HEK293 (cell line): ENCODE measurements at regions not wholly inside any gene's neighbourhood (a gene's known extent, or its start where the extent isn't known, plus 50 kb on each side); places are given as distances from the start of the nearest gene placed in this dataset.
"Not testable (repeated sequence)": the region's sequence is repeated elsewhere in the genome, so short reads cannot be mapped to it uniquely, and the experiment has no call there.

ENCODE experiments used
- CTCF ChIA-PET: fragments of 350-600 bp; formaldehyde crosslinking; extraction: SDS; loops from one replicate; lab custom pipeline; 2021; ENCODE audit warnings: antibody characterized with exemption; lab: Yijun Ruan, JAX
- POLR2A ChIA-PET: fragments of 300-600 bp; formaldehyde crosslinking; extraction: SDS; loops from one replicate; lab custom pipeline; 2020; ENCODE audit warnings: antibody characterized with exemption, inconsistent platforms; lab: Yijun Ruan, JAX
- H3K27ac ChIP-seq: fragments of 200-500 bp; sonication (Bioruptor generic); 2 replicates; pipeline ENCODE4 v1.5.1; 2014; ENCODE audit warnings: low read depth, low read length, control low read depth, inconsistent platforms; ENCODE audit errors: extremely low read depth
- H3K36me3 ChIP-seq, 2 experiments: fragments of 200-500 bp in 1 of 2; sonication (Bioruptor generic) in 1 of 2; 1 replicate in 1 of 2; 2 replicates in 1 of 2; pipeline ENCODE4 v1.5.1; 2014 to 2017; ENCODE audit warnings: inconsistent platforms in 2 of 2, low read length in 2 of 2; ENCODE audit not compliant: control insufficient read depth in 2 of 2, insufficient read depth in 1 of 2
- H3K4me1 ChIP-seq: fragments of 200-500 bp; sonication (Bioruptor generic); 2 replicates; pipeline ENCODE4 v1.5.1; 2014; ENCODE audit warnings: mild to moderate bottlenecking, low read length, inconsistent platforms; ENCODE audit not compliant: control insufficient read depth, insufficient read depth
- H3K4me3 ChIP-seq: 2 replicates; pipeline ENCODE4 v1.5.1; 2011; ENCODE audit warnings: low read depth, mild to moderate bottlenecking, control low read depth, low read length, moderate library complexity
- H3K9me3 ChIP-seq: fragments of 200-500 bp; sonication (Bioruptor generic); 2 replicates; pipeline ENCODE4 v1.5.1; 2014; ENCODE audit warnings: low read depth, low read length, inconsistent platforms; ENCODE audit not compliant: control insufficient read depth, insufficient read depth
- BCL11A ChIP-seq: fragments of 450-650 bp; formaldehyde crosslinking; IDR thresholded peaks from 2 replicates; pipeline ENCODE4 v1.5.1; 2016; ENCODE audit warnings: low read depth, missing biosample characterization, missing genetic modification characterization
- BCL11B ChIP-seq: fragments of 450-650 bp; formaldehyde crosslinking; IDR thresholded peaks from 2 replicates; pipeline ENCODE4 v1.5.1; 2016; ENCODE audit warnings: low read depth, missing biosample characterization, missing genetic modification characterization
- GFI1B ChIP-seq: fragments of 450-650 bp; formaldehyde crosslinking; IDR thresholded peaks from 2 replicates; pipeline ENCODE4 v1.5.1; 2016; ENCODE audit warnings: missing biosample characterization, missing genetic modification characterization
- GLI2 ChIP-seq: fragments of 450-650 bp; formaldehyde crosslinking; IDR thresholded peaks from 2 replicates; pipeline ENCODE4; 2017; ENCODE audit warnings: missing biosample characterization, missing genetic modification characterization, low read depth, borderline replicate concordance
- GLI4 ChIP-seq: fragments of 450-650 bp; formaldehyde crosslinking; IDR thresholded peaks from 2 replicates; pipeline ENCODE4 v1.5.1; 2016; ENCODE audit warnings: missing biosample characterization, missing genetic modification characterization
- KLF1 ChIP-seq: fragments of 450-650 bp; formaldehyde crosslinking; IDR thresholded peaks from 2 replicates; pipeline ENCODE4 v1.5.1; 2016; ENCODE audit warnings: missing biosample characterization, missing genetic modification characterization
- KLF10 ChIP-seq: fragments of 450-650 bp; IDR thresholded peaks from 2 replicates; pipeline ENCODE4 v1.5.1; 2018; ENCODE audit warnings: missing biosample characterization, mild to moderate bottlenecking, missing genetic modification characterization
- KLF8 ChIP-seq: fragments of 450-650 bp; formaldehyde crosslinking; IDR thresholded peaks from 2 replicates; pipeline ENCODE4 v1.5.1; 2016; ENCODE audit warnings: missing biosample characterization, missing genetic modification characterization
- MEIS1 ChIP-seq: sonication (generic); formaldehyde crosslinking; IDR thresholded peaks from 2 replicates; pipeline ENCODE4 v1.8.1; 2022; ENCODE audit warnings: missing genetic modification reagents, mild to moderate bottlenecking, borderline replicate concordance
- ZFHX2 ChIP-seq: fragments of 450-650 bp; formaldehyde crosslinking; conservative IDR thresholded peaks from 2 replicates; pipeline ENCODE4 v1.5.1; 2016; ENCODE audit warnings: missing biosample characterization, missing genetic modification characterization
- ZNF146 ChIP-seq: fragments of 450-650 bp; formaldehyde crosslinking; IDR thresholded peaks from 2 replicates; pipeline ENCODE4 v1.5.1; 2016; ENCODE audit warnings: missing biosample characterization, missing genetic modification characterization
- ZNF174 ChIP-seq: fragments of 450-650 bp; formaldehyde crosslinking; IDR thresholded peaks from 2 replicates; pipeline ENCODE4 v1.5.0; 2017; ENCODE audit warnings: missing biosample characterization, mild to moderate bottlenecking, missing genetic modification characterization
- ZNF184 ChIP-seq: fragments of 450-650 bp; IDR thresholded peaks from 2 replicates; pipeline ENCODE4 v1.5.1; 2018; ENCODE audit warnings: missing biosample characterization, mild to moderate bottlenecking, missing genetic modification characterization
- ZNF221 ChIP-seq: fragments of 450-650 bp; formaldehyde crosslinking; IDR thresholded peaks from 2 replicates; pipeline ENCODE4 v1.5.1; 2017; ENCODE audit warnings: missing biosample characterization, missing genetic modification characterization, borderline replicate concordance
- ZNF23 ChIP-seq: fragments of 450-650 bp; formaldehyde crosslinking; IDR thresholded peaks from 2 replicates; pipeline ENCODE4 v1.5.1; 2016; ENCODE audit warnings: missing biosample characterization, missing genetic modification characterization, borderline replicate concordance
- ZNF341 ChIP-seq: fragments of 450-650 bp; formaldehyde crosslinking; IDR thresholded peaks from 2 replicates; pipeline ENCODE4; 2016; ENCODE audit warnings: low read depth, missing biosample characterization, missing genetic modification characterization
- ZNF391 ChIP-seq: fragments of 450-650 bp; formaldehyde crosslinking; IDR thresholded peaks from 2 replicates; pipeline ENCODE4 v1.5.1; 2016; ENCODE audit warnings: low read depth, missing biosample characterization, missing genetic modification characterization, borderline replicate concordance
- ZNF416 ChIP-seq: fragments of 450-650 bp; formaldehyde crosslinking; IDR thresholded peaks from 2 replicates; pipeline ENCODE4 v1.5.1; 2016; ENCODE audit warnings: missing biosample characterization, missing genetic modification characterization
- ZNF473 ChIP-seq: fragments of 450-650 bp; formaldehyde crosslinking; IDR thresholded peaks from 2 replicates; pipeline ENCODE4 v1.5.1; 2017; ENCODE audit warnings: missing biosample characterization, missing genetic modification characterization
- ZNF521 ChIP-seq: fragments of 450-650 bp; formaldehyde crosslinking; IDR thresholded peaks from 2 replicates; pipeline ENCODE4 v1.5.1; 2017; ENCODE audit warnings: missing biosample characterization, mild to moderate bottlenecking, missing genetic modification characterization
- ZNF529 ChIP-seq: fragments of 450-650 bp; formaldehyde crosslinking; IDR thresholded peaks from 2 replicates; pipeline ENCODE4 v1.5.1; 2017; ENCODE audit warnings: missing genetic modification characterization, missing biosample characterization; ENCODE audit not compliant: insufficient replicate concordance
- ZNF571 ChIP-seq: fragments of 450-650 bp; formaldehyde crosslinking; IDR thresholded peaks from 2 replicates; pipeline ENCODE4 v1.5.0; 2017; ENCODE audit warnings: missing biosample characterization, missing genetic modification characterization
- ZNF596 ChIP-seq: fragments of 450-650 bp; IDR thresholded peaks from 2 replicates; pipeline ENCODE4 v1.5.0; 2018; ENCODE audit warnings: missing biosample characterization, mild to moderate bottlenecking, missing genetic modification characterization, moderate library complexity
- ZNF658 ChIP-seq: fragments of 450-650 bp; formaldehyde crosslinking; IDR thresholded peaks from 2 replicates; pipeline ENCODE4; 2016; ENCODE audit warnings: missing biosample characterization, missing genetic modification characterization
- ZNF664 ChIP-seq: fragments of 450-650 bp; formaldehyde crosslinking; IDR thresholded peaks from 2 replicates; pipeline ENCODE4 v1.5.1; 2016; ENCODE audit warnings: missing biosample characterization, missing genetic modification characterization
- ZNF776 ChIP-seq: fragments of 450-650 bp; formaldehyde crosslinking; IDR thresholded peaks from 2 replicates; pipeline ENCODE4 v1.5.0; 2017; ENCODE audit warnings: missing biosample characterization, missing genetic modification characterization, borderline replicate concordance
- ZNF791 ChIP-seq: fragments of 450-650 bp; formaldehyde crosslinking; IDR thresholded peaks from 2 replicates; pipeline ENCODE4 v1.5.1; 2016; ENCODE audit warnings: missing biosample characterization, missing genetic modification characterization
- ZSCAN23 ChIP-seq: fragments of 450-650 bp; formaldehyde crosslinking; IDR thresholded peaks from 2 replicates; pipeline ENCODE4 v1.5.1; 2016; ENCODE audit warnings: missing biosample characterization, missing genetic modification characterization

DNA sequence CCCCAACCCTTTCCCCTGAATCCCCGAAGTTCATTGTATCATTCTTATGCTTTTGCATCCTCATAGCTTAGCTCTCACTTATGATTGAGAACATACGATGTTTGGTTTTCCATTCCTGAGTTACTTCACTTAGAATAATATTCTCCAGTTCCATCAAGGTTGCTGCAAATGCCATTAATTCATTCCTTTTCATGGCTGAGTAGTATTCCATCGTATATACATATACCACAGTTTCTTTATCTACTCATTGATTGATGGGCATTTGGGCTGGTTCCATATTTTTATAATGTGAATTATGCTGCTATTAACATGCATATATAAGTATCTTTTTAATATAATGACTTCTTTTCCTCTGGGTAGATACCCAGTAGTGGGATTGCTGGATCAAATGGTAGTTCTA lies 243.7 kb downstream of the BMP4 start:
- H3K27ac ChIP-seq, POLR2A ChIA-PET, H3K36me3 ChIP-seq, H3K4me3 ChIP-seq, H3K9me3 ChIP-seq: not testable (repeated sequence)
- peak; percentile 50; the same call in 1 of the 2 replicates for TF ChIP-seq ZNF146 (tag by site-specific recombination)
- H3K4me1 ChIP-seq, result peaks cover 12% of the 10 kb centered on the region
- CTCF ChIA-PET, result interaction anchor here (0.6 kb wide), 1 partner anchor 41 kb away, joined by 3 read pairs; no protein-coding TSS in a partner anchor

DNA sequence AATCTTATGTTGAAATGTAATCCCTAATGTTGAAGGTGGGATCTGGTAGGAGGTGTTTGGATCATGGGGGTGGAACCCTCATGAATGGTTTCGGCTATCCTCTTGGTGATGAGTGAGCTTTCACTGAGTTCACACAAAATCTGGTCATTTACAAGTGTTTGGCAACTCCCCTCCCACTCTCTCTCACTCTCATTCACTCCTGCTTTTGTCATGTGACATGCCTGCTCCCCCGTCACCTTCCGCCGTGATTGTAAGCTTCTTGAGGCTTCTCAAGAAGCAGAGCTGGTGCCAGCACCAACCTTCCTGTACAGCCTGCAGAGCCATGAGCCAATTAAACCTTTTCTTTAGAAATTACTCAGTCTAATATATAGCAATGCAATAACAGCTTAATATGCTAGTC lies 245.4 kb downstream of the BMP4 start:
- Histone ChIP-seq H3K9me3 (no peaks in the 10 kb centered on the region), H3K4me3 (no peak overlapping the region), H3K4me1 (peaks cover 12% of the 10 kb centered on the region), H3K36me3 (no peaks in the 10 kb centered on the region), H3K27ac (no peak overlapping the region)
- ChIA-PET CTCF (no interaction called here), POLR2A (no interaction called here)
- TF ChIP-seq ZNF571 (tag by site-specific recombination) (no peak), ZNF596 (tag by site-specific recombination) (no peak), ZNF521 (tag by site-specific recombination) (no peak), ZNF341 (tag by site-specific recombination) (no peak), BCL11A (tag by site-specific recombination) (no peak), GLI4 (tag by site-specific recombination) (no peak), BCL11B (tag by site-specific recombination) (no peak), MEIS1 (CRISPR knock-in tag) (no peak), KLF10 (tag by site-specific recombination) (no peak)

DNA sequence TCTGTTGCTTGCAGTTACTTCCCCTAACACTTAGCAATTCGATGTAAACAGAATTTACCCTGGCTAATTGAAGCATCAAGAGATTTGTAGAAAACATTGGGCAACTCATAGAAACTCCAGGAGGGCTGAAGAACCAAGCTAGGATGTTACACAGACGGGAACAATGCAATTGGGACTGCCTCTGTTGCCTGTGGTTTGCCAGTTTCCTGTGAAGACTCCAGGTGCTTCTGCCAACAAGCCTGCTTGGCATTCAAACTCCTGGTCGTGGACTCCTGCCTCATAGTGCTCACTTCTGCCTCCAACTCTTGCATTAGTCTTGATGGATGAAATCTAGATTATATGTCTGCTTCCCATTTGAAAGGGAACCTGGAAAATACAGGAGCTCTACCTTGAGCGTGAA lies 246.0 kb downstream of the BMP4 start:
- TF ChIP-seq ZFHX2 (tag by site-specific recombination) (no peak), KLF8 (tag by site-specific recombination) (no peak), GLI4 (tag by site-specific recombination) (no peak), ZNF664 (tag by site-specific recombination) (no peak), ZNF391 (tag by site-specific recombination) (no peak), ZNF221 (tag by site-specific recombination) (no peak), ZNF529 (tag by site-specific recombination) (no peak), ZNF791 (tag by site-specific recombination) (no peak), ZNF416 (no peak), GFI1B (tag by site-specific recombination) (no peak), ZSCAN23 (no peak), ZNF184 (tag by site-specific recombination) (no peak), ZNF776 (tag by site-specific recombination) (no peak), ZNF23 (tag by site-specific recombination) (no peak), ZNF658 (tag by site-specific recombination) (no peak), ZNF473 (tag by site-specific recombination) (no peak), GLI2 (tag by site-specific recombination) (no peak), KLF1 (tag by site-specific recombination) (no peak), ZNF174 (tag by site-specific recombination) (no peak)
- POLR2A ChIA-PET, result no interaction called here
- no peak overlapping the region for H3K27ac ChIP-seq

More for the DNA sequence above, 246.0 kb downstream of the BMP4 start:
- CTCF ChIA-PET, result no interaction called here
- peaks cover 9% of the 10 kb centered on the region for H3K4me1 ChIP-seq
- H3K36me3 ChIP-seq, result no peaks in the 10 kb centered on the region
- no peak overlapping the region for H3K4me3 ChIP-seq
- no peaks in the 10 kb centered on the region for H3K9me3 ChIP-seq
